Epithelial cell of proximal tubule (primary cell): ENCODE measurements at regions not wholly inside any gene's neighbourhood (a gene's known extent, or its start where the extent isn't known, plus 50 kb on each side); places are given as distances from the start of the nearest gene placed in this dataset.

ENCODE experiments used
- DNase-seq: peaks from one replicate; pipeline ENCODE4 v3.0.0-alpha.2; 2011; ENCODE audit warnings: low read depth
- H3K4me3 ChIP-seq: 2 replicates; pipeline ENCODE4 v1.5.1; 2011; ENCODE audit warnings: low read depth, mild to moderate bottlenecking, low read length
- CTCF ChIP-seq: conservative IDR thresholded peaks from 2 replicates; pipeline ENCODE4 v1.5.1; 2012; ENCODE audit warnings: low read depth, mild to moderate bottlenecking, low read length

GRCh38 chr17:77280304-77281121 lies 139.7 kb downstream of the SEC14L1 start:
- H3K4me3 ChIP-seq = peak overlapping the region; percentile 56
- TF ChIP-seq CTCF = no peak
- no peak for DNase-seq

- peak overlapping the region; percentile 95 for H3K4me3 ChIP-seq
- no peak for DNase-seq
- TF ChIP-seq CTCF = no peak
Measured at GRCh38 chr17:77281122-77281903, 140.5 kb downstream of the SEC14L1 start.

GRCh38 chr17:77281904-77282367 lies 141.2 kb downstream of the SEC14L1 start:
- peak overlapping the region; percentile 95 for H3K4me3 ChIP-seq
- no peak for TF ChIP-seq CTCF
- no peak for DNase-seq

- DNase-seq = no peak
- no peak for TF ChIP-seq CTCF
- peak overlapping the region; percentile 95 for H3K4me3 ChIP-seq
Measured at GRCh38 chr17:77282524-77283515, 142.1 kb downstream of the SEC14L1 start.

GRCh38 chr17:77284023-77284617 lies 143.4 kb downstream of the SEC14L1 start:
- TF ChIP-seq CTCF = no peak
- peak overlapping the region; percentile 95 for H3K4me3 ChIP-seq
- no peak for DNase-seq
